SIG-M5 (cell line): ENCODE measurements at regions not wholly inside any gene's neighbourhood (a gene's known extent, or its start where the extent isn't known, plus 50 kb on each side); places are given as distances from the start of the nearest gene placed in this dataset.

ENCODE experiments used
- DNase-seq: peaks from one replicate; lab custom pipeline; 2025; lab: John Stamatoyannopoulos, UW

DNA sequence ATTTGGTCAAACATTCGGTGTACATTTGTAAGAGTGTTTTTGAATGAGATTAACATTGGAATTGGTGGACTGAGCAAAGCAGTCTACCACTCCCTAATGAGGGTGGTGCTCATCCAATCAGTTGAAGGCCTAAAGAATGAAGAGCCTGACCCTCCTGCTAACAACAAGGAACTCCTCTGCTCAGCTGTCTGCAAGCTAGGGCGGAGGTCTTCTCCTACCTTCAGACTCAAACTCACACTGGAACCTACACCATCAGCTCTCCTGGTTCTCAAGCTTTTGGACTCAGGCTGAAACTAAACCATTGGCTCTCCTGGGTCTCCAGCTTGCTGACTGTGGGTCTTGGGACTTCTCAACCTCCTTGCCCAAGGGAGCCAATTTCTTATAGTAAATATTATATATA is 55.5 kb upstream of the NPAS2 start:
- no peak for DNase-seq

DNA sequence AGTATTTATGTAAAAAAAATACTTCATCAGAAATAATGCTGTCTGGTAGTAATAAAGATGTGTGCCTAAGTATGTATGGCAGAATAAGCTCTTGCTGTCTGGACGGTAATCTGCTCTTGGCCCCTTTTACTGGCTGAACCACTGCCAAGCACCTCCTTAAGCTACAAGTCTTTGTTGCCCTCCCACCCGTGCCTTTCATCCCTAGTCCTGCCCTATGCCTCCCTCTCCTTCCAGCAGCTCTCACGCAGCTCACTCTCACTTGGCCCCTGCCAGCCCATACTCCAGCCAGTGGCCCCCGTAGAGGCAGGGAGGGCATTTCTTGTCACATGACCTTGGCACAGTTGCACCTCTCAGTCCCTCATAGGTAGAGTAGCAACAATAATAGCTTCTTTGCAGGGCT is 54.5 kb upstream of the NPAS2 start:
- DNase-seq, result no peak

DNA sequence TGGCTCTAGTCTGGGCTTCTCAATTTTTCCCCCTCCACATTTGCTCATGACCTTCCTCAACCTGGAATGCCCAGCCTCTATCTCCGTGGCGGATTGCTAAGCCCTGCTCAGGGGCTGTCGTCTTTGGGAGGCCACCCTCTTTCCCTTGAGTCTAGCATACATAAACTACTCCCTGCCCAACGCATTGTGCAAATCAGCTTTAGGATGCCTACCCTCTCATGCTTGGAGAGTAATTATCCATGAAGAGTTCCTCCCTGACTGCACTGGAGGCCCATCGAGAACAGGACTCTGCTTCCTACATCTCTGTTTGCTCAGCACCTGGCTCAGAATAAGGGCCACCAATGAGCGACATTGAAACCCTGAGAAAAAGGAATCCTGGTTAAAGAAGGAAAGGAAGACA is 53.7 kb upstream of the NPAS2 start:
- DNase-seq, result no peak

GRCh38 chr2:100766806-100767205 is 53.1 kb upstream of the NPAS2 start:
- DNase-seq, result no peak

DNA sequence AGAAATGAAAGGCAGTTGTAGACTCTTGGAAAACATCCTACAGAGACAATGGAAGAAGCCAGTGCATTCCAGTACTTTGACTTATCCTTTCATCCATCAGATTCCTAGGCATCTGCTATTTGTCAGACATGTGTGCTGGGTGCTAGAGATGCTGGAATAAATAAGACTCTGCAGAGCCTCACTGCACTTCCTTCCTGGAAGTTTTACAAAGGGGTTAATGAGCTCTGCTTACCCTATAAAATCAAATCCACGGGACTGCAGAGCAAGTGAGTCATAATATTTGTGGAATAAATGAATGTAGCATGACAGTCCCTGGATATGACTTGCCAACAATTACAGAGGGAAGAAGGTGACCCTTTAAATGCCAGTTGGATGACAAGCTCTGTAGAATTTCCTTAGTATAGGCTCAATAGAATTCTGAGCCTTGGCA is 52.7 kb upstream of the NPAS2 start:
- no peak for DNase-seq

DNA sequence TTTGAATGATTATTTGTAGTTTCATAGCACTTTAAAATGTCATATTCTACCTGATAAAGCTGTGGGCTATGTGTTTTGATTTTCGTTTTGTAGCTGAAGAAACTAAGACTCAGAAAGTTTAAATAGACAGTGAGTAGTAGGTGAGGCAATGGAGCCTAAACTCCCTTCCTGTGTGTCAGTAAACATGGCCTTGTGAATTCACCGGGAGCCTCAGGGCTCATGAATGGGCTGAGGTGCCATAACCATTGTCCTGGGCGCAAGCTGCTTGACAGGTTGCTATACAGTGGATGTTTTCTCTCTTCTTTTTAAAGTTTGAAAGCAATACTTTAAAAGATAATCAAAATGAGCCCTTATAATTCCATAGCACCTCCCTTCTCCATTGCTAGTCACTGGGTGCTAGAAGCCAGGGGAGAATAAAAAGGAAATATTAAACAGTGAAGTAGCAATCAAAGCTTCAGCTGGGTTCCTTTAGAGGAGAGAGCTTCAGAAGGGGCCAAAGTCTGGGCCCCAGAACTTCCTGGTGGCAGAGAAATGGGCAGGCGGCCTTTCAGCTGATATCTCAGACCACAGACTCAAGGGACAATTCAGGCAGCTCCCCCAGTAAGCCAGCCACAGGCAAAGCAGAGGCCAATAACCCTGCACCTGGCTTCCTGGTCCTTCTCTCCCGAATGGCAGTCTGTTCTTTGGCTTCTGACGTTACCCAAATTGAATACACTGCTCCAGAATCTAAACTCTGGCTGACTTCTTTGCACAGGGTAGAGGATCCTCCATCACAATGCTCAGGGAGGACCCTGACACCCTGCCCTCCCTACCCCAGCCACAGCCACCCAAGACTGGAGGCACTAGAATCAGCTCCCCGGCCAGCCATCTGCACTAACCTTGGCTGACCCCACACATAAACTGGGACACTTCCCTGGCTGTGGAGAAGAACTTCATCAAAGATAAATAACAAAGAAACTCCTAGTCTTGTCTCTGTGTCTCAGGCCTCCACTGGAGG is 51.8 kb upstream of the NPAS2 start:
- no peak for DNase-seq
